Neural cell (in vitro differentiated cells): ENCODE measurements at regions not wholly inside any gene's neighbourhood (a gene's known extent, or its start where the extent isn't known, plus 50 kb on each side); places are given as distances from the start of the nearest gene placed in this dataset.

Experiments used
- H2AFZ ChIP-seq: fragments of 200-600, 300-800 bp; sonication (generic), shearing (Covaris generic); 2 replicates; pipeline ENCODE4 v1.6.0; 2014; ENCODE audit warnings: low read depth, mild to moderate bottlenecking, antibody characterized with exemption, low read length, moderate library complexity
- H3F3A ChIP-seq: fragments of 200-600 bp; shearing (Covaris generic); 2 replicates; pipeline ENCODE4 v1.6.1; 2016; ENCODE audit warnings: mild to moderate bottlenecking, moderate library complexity, mixed read lengths, antibody characterized with exemption, low read length; ENCODE audit not compliant: insufficient read depth, poor library complexity, severe bottlenecking
- H3K27ac ChIP-seq: fragments of 200-600, 300-800 bp; sonication (generic), shearing (Covaris generic); 2 replicates; pipeline ENCODE4 v1.5.1; 2014; ENCODE audit warnings: mild to moderate bottlenecking, low read length, moderate library complexity
- H3K27me3 ChIP-seq: fragments of 300-800, 200-600 bp; sonication (generic), shearing (Covaris generic); 2 replicates; pipeline ENCODE4 v1.6.0; 2014; ENCODE audit warnings: mild to moderate bottlenecking, low read depth, low read length, moderate library complexity; ENCODE audit not compliant: insufficient read depth
- H3K36me3 ChIP-seq: fragments of 300-800, 200-600 bp; sonication (generic), shearing (Covaris generic); 2 replicates; pipeline ENCODE4 v1.5.1; 2014; ENCODE audit warnings: mild to moderate bottlenecking, antibody characterized with exemption, low read length, moderate library complexity; ENCODE audit not compliant: insufficient read depth
- H3K4me2 ChIP-seq: fragments of 300-800, 200-600 bp; sonication (generic), shearing (Covaris generic); 2 replicates; pipeline ENCODE4 v1.6.0; 2014; ENCODE audit warnings: mild to moderate bottlenecking, low read length
- H3K4me3 ChIP-seq: fragments of 300-800, 200-600 bp; sonication (generic), shearing (Covaris generic); 2 replicates; pipeline ENCODE4 v1.5.1; 2014; ENCODE audit warnings: mild to moderate bottlenecking, low read length, moderate library complexity
- H3K79me2 ChIP-seq: fragments of 200-600 bp; shearing (Covaris generic); replicated peaks from 2 replicates; pipeline ENCODE4 v1.6.0; 2014; ENCODE audit warnings: mild to moderate bottlenecking, low read length, moderate library complexity; ENCODE audit not compliant: insufficient read depth
- H3K9ac ChIP-seq: fragments of 300-800, 200-600 bp; sonication (generic), shearing (Covaris generic); 2 replicates; pipeline ENCODE4 v1.6.1; 2016; ENCODE audit warnings: mild to moderate bottlenecking, low read length, mixed read lengths
- H3K9me2 ChIP-seq: fragments of 200-600 bp; shearing (Covaris generic); 2 replicates; pipeline ENCODE4 v1.6.1; 2016; ENCODE audit warnings: mild to moderate bottlenecking, low read length, mixed read lengths; ENCODE audit not compliant: insufficient read depth
- H3K9me3 ChIP-seq: fragments of 200-600, 300-800 bp; sonication (generic), shearing (Covaris generic); 2 replicates; pipeline ENCODE4 v1.6.1; 2016; ENCODE audit warnings: mild to moderate bottlenecking, mixed run types, low read length, moderate library complexity, mixed read lengths
- H4K20me1 ChIP-seq: fragments of 200-600 bp; shearing (Covaris generic); 2 replicates; pipeline ENCODE4 v1.6.1; 2016; ENCODE audit warnings: mild to moderate bottlenecking, mixed run types; ENCODE audit not compliant: insufficient read depth
- EP300 ChIP-seq: fragments of 450-650 bp; conservative IDR thresholded peaks from 2 replicates; pipeline ENCODE4 v1.6.1; 2014; ENCODE audit warnings: antibody characterized with exemption, mild to moderate bottlenecking, moderate library complexity; ENCODE audit not compliant: poor library complexity, severe bottlenecking
- EZH2 ChIP-seq: fragments of 200-600, 300-800 bp; shearing (Covaris generic), sonication (generic); IDR thresholded peaks from 2 replicates; pipeline ENCODE4 v1.6.1; 2014; ENCODE audit warnings: antibody characterized with exemption, low read length, borderline replicate concordance, mild to moderate bottlenecking; ENCODE audit not compliant: insufficient read depth, poor library complexity, severe bottlenecking
- MXI1 ChIP-seq: fragments of 450-650 bp; conservative IDR thresholded peaks from 2 replicates; pipeline ENCODE4 v1.6.1; 2014; ENCODE audit warnings: antibody characterized with exemption, mild to moderate bottlenecking; ENCODE audit not compliant: poor library complexity, severe bottlenecking
- RAD21 ChIP-seq: fragments of 450-650 bp; conservative IDR thresholded peaks from 2 replicates; pipeline ENCODE4 v1.6.1; 2014; ENCODE audit warnings: antibody characterized with exemption, mild to moderate bottlenecking, moderate library complexity
- SMC3 ChIP-seq: fragments of 450-650 bp; conservative IDR thresholded peaks from 2 replicates; pipeline ENCODE4 v1.6.1; 2014; ENCODE audit warnings: antibody characterized with exemption, mild to moderate bottlenecking, moderate library complexity; ENCODE audit not compliant: poor library complexity
- TAF1 ChIP-seq: IDR thresholded peaks from 2 replicates; pipeline ENCODE4 v1.6.1; 2012; ENCODE audit warnings: low read depth
- TF ChIP-seq, protein P1 (sequence below): IDR thresholded peaks from 2 replicates; pipeline ENCODE4 v1.6.1; 2012; ENCODE audit warnings: borderline replicate concordance
- TF ChIP-seq, protein P2 (sequence below): fragments of 450-650 bp; IDR thresholded peaks from 2 replicates; pipeline ENCODE4 v1.5.1; 2014; ENCODE audit warnings: antibody characterized with exemption, mild to moderate bottlenecking, moderate library complexity; ENCODE audit not compliant: poor library complexity, severe bottlenecking

DNA sequence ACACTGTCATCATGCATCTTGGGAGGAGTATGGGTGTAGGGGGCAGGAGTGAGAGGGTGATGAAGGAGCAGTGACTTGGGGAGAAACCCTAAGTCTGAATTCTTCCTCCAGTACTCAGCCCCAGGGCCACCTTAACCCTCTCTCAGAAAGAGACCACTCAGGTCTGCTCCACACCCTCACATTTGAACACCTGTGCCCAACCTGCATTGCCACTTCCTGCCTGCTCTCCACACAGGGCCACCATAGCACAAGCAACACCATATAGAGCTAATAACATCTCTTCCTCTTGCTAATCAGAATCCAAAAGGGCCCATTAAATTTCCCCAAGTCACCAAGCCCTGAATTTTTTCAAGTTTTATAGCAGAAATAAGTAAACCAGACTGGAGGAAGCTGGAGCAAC lies 278.7 kb downstream of the KDM5D start:
- Histone ChIP-seq H3K4me3 (no peak overlapping the region), H4K20me1 (no peaks in the 10 kb centered on the region), H3K4me2 (no peak overlapping the region), H2AFZ (no peak overlapping the region), H3K36me3 (no peaks in the 10 kb centered on the region), H3K9me2 (no peaks in the 10 kb centered on the region), H3K9ac (no peak overlapping the region), H3F3A (no peaks in the 10 kb centered on the region), H3K27me3 (no peaks in the 10 kb centered on the region), H3K27ac (no peak overlapping the region), H3K9me3 (no peaks in the 10 kb centered on the region), H3K79me2 (no peaks in the 10 kb centered on the region)
- TF ChIP-seq, protein P1, sequence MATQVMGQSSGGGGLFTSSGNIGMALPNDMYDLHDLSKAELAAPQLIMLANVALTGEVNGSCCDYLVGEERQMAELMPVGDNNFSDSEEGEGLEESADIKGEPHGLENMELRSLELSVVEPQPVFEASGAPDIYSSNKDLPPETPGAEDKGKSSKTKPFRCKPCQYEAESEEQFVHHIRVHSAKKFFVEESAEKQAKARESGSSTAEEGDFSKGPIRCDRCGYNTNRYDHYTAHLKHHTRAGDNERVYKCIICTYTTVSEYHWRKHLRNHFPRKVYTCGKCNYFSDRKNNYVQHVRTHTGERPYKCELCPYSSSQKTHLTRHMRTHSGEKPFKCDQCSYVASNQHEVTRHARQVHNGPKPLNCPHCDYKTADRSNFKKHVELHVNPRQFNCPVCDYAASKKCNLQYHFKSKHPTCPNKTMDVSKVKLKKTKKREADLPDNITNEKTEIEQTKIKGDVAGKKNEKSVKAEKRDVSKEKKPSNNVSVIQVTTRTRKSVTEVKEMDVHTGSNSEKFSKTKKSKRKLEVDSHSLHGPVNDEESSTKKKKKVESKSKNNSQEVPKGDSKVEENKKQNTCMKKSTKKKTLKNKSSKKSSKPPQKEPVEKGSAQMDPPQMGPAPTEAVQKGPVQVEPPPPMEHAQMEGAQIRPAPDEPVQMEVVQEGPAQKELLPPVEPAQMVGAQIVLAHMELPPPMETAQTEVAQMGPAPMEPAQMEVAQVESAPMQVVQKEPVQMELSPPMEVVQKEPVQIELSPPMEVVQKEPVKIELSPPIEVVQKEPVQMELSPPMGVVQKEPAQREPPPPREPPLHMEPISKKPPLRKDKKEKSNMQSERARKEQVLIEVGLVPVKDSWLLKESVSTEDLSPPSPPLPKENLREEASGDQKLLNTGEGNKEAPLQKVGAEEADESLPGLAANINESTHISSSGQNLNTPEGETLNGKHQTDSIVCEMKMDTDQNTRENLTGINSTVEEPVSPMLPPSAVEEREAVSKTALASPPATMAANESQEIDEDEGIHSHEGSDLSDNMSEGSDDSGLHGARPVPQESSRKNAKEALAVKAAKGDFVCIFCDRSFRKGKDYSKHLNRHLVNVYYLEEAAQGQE = no peak
- no peak for TF ChIP-seq RAD21

DNA sequence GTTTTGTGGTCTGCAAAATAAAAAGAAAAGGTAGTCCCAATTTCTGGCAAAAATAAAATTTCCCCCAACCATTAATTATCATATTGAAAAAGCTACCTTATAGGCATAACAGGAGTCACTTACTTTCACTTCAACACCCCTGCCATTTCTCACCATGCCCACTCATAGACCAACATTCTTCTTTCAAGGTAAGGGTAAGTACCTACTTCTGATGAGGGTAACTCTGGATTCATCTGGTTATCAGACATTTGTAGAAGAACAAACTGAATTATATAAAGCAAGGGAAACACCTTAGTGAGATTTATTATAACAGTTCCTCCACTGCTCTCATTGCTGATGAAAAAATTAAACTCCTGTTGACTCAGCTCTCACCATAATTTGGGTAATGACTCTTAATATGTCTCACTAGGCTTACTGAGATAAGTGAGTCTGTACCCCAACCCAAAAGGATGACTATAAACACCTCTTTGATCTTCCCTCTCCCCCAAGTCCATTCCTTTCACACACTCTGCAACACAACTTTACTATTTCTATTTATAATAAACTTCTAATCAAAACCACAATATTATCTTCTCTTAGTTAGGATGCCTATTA lies 287.6 kb downstream of the KDM5D start:
- no peaks in the 10 kb centered on the region for H3K9me3 ChIP-seq
- no peak overlapping the region for H3K4me3 ChIP-seq
- H3K79me2 ChIP-seq = no peaks in the 10 kb centered on the region
- no peaks in the 10 kb centered on the region for H3K27me3 ChIP-seq
- H3K4me2 ChIP-seq = no peak overlapping the region
- TF ChIP-seq TAF1 = no peak
- TF ChIP-seq, protein P2, sequence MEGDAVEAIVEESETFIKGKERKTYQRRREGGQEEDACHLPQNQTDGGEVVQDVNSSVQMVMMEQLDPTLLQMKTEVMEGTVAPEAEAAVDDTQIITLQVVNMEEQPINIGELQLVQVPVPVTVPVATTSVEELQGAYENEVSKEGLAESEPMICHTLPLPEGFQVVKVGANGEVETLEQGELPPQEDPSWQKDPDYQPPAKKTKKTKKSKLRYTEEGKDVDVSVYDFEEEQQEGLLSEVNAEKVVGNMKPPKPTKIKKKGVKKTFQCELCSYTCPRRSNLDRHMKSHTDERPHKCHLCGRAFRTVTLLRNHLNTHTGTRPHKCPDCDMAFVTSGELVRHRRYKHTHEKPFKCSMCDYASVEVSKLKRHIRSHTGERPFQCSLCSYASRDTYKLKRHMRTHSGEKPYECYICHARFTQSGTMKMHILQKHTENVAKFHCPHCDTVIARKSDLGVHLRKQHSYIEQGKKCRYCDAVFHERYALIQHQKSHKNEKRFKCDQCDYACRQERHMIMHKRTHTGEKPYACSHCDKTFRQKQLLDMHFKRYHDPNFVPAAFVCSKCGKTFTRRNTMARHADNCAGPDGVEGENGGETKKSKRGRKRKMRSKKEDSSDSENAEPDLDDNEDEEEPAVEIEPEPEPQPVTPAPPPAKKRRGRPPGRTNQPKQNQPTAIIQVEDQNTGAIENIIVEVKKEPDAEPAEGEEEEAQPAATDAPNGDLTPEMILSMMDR = no peak
- no peak for TF ChIP-seq SMC3
- H3K9ac ChIP-seq = no peak overlapping the region
- H3K9me2 ChIP-seq = no peaks in the 10 kb centered on the region
- H3K36me3 ChIP-seq = no peaks in the 10 kb centered on the region
- no peaks in the 10 kb centered on the region for H3F3A ChIP-seq
- H3K27ac ChIP-seq = no peak overlapping the region
- H2AFZ ChIP-seq = no peak overlapping the region
- no peaks in the 10 kb centered on the region for H4K20me1 ChIP-seq

DNA sequence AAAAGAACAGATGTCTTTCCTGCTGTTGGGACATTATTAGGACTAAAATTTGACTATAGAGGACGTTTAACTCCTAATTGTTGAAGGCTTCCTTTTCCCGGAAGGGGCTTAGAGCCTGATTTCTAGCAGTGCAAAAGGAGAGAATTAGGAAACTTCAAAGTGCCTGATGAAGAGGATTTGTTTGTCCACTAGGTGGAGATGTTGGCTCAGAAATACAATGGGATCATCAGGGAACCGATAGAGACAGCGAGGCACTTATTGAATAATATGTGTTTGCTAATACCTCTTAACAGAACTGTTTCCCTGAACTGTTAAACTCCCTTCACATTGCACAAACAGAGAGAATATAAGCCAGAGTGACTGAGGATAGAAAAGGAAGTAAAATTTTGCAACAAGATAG lies 311.5 kb downstream of the KDM5D start:
- Histone ChIP-seq H3F3A (no peaks in the 10 kb centered on the region), H3K9me2 (no peaks in the 10 kb centered on the region), H3K4me3 (no peak overlapping the region), H3K9me3 (no peaks in the 10 kb centered on the region), H3K27ac (no peak overlapping the region), H3K27me3 (no peaks in the 10 kb centered on the region), H2AFZ (no peak overlapping the region), H4K20me1 (no peaks in the 10 kb centered on the region), H3K36me3 (no peaks in the 10 kb centered on the region), H3K4me2 (no peak overlapping the region), H3K9ac (no peak overlapping the region), H3K79me2 (no peaks in the 10 kb centered on the region)
- TF ChIP-seq EP300 (no peak), MXI1 (no peak), RAD21 (peak; percentile 85), SMC3 (peak; percentile 75), TAF1 (no peak), EZH2 (no peak)
- TF ChIP-seq, protein P2 = peak; percentile 76
